ENCODE measurements at regions not wholly inside any gene's neighbourhood (a gene's known extent, or its start where the extent isn't known, plus 50 kb on each side); places are given as distances from the start of the nearest gene placed in this dataset.

GRCh38 chr5:70585996-70586395, 170.8 kb downstream of the GTF2H2C_2 start:
- DNase-seq, result peak; percentile 56

Measured in activated CD8-positive, alpha-beta memory T cell treated with anti-CD3 and anti-CD28 coated beads, Interleukin-2, amount 50 U/mL, for 48 hours (primary cell).